GM19238 (cell line): ENCODE measurements at regions not wholly inside any gene's neighbourhood (a gene's known extent, or its start where the extent isn't known, plus 50 kb on each side); places are given as distances from the start of the nearest gene placed in this dataset.

Experiments
- DNase-seq: peaks from one replicate; pipeline ENCODE4 v3.0.0; 2011; ENCODE audit warnings: low spot score; ENCODE audit not compliant: insufficient read length

DNA sequence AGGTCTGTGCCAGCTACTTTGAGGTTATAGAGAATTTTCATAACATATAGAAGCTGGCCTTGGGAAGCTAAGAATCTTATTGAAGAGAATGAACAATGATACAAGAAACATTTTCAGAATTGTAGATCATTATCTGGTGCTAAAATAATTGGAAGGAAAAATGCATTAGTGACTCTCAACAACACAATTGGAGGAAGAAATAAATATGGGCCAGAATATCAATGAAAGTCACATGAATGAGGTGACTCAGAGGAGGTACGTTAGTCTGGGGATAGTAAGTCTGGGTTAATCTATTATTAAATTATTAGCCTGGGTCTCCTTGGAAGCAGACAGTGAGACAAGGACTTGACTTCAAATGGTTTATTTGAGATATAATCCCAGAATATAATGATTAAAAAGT is 529.3 kb upstream of the SLIT2 start:
- no peak for DNase-seq

DNA sequence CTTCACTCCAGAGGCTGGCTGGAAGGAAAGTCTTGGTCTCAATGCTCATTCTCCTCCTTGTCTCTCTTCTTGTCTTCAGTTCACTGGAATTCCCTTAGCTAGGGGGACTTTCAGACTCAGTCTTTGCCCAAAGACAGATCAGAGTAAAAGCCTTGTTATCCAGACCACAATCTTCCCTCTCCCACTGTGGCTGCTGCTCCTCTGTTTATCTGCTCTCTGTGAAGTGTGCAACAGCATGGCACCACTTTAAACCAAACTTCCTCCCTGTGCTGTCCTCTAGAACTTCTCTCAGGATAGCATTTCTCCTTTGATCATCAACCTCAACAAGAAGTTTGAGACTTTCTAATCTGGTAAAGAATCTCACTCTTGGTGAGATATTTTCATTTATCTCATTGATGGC is 530.1 kb upstream of the SLIT2 start:
- DNase-seq, result no peak

DNA sequence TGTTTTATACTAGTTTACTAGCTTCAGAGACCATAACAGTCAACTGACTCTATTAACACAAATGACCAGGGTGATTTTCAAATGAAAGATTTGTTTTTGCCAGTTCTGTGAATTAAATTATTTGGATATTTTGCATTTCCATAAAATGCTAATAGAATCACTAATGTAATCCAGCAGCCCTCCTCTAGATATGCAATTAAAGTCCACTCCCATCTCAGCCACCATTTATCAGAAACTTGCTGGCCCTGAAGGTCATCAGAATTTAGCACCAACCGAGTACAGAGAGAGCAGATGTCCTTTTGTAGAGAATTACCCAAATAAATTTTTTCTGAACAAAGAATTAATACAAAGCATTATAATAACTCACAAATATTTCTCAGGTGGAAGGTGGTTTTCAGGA is 531.1 kb upstream of the SLIT2 start:
- DNase-seq, result no peak

DNA sequence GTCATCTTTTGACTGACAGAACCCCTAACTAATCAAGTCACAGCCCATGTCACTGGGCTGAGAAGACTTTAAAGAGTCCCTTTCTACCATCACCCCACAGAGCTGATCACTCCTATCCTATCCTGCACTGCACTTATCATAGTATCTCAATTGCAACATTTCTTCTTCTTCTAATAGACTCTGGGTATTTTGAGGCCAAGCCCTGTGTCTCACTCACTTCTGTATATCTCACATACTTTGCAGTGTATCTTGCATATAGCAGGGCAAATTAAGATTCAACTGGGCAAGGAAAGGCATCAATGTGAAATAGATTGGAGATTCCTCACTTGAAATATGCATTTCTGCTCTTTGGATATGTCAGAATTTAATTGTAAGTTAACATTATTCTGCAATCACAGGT is 531.5 kb upstream of the SLIT2 start:
- no peak for DNase-seq

DNA sequence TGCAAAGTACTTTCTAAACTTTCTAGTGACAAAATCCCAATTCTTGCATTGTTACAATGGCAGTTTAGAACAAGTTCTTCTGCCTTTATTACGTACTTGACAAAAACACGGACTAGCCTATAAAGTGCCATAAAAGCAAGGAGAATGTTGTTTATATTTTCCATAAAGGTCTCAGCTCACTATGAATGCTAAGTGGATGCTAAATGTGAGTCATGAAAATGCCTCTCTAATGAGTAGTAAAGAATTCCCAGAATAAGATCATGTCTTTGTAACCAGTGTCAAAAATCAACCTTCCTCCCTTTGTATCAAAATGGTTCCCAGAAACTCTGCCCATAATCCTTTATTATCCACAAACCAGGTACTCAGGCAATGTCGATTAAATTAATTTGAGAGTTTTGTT is 539.8 kb upstream of the SLIT2 start:
- DNase-seq, result no peak

DNA sequence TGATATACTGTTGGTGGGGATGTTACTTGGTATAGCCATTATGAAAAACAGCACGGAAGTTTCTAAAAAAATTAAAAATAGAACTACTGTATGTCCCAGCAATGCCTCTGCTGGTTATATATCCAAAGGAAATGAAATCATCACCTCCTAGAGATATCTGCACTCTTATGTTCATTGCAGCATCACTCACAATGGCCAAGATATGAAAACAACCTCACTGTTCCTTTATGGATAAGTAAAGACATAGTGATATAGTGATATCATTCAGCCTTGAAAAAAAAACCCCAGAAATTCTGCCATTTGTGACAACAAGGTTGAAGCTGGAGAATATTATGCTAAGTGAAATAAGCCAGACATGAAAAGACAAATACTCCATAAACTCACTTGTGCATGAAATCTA is 543.8 kb upstream of the SLIT2 start:
- no peak for DNase-seq

DNA sequence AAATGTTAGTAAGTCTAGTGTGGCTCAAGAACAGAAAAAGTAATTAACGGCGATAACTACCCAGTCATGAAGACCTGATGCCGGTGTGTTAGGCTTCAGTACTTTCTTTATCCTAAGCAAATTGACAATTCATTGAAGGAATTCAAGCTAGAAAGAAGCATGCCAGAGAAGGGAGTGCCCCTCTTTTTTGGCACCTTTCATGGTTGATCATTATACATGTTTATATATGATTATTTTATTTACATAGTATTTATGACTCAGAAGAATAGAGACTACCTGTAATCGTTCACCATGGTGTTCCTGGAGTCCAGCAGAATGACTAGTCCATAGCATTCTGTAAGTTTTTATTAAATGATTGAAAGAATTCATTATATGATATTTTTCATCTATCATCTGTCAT is 548.3 kb upstream of the SLIT2 start:
- DNase-seq, result no peak

DNA sequence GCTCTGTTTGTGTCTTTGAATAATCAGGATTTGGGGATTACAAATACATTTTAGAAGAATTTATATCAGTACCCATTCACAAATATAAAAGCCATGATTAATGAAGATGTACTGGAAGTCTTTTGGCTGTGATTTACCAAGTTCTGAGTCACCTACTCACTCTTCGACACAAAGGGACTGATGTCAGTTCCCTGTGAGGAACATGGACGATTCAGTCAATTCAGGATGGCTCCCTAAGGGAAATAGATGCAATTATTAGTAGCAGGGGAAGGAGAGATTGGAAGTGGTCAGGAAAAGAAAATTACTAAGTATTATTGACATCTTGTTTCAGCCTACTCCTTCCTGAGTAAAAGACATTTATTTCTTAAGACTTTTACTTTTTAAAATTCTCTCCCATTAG is 550.7 kb upstream of the SLIT2 start:
- DNase-seq, result no peak

DNA sequence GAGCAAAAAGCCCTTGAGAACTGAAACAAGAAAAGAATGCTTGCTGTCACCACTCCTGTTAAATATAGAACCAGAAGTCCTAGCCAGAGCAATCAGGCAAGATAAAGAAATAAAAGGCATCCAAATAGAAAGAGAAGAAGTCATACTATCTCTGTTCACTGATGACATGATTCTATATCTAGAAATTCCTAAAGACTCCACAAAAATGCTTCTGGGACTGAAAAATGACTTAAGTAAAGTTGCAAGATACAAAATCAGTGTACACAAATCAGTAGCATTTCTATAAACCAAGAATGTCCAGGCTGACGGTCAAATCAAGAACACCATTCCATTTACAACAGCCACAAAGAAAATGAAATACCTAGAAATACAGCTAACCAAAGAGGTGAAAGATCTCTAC is 552.7 kb upstream of the SLIT2 start:
- no peak for DNase-seq

DNA sequence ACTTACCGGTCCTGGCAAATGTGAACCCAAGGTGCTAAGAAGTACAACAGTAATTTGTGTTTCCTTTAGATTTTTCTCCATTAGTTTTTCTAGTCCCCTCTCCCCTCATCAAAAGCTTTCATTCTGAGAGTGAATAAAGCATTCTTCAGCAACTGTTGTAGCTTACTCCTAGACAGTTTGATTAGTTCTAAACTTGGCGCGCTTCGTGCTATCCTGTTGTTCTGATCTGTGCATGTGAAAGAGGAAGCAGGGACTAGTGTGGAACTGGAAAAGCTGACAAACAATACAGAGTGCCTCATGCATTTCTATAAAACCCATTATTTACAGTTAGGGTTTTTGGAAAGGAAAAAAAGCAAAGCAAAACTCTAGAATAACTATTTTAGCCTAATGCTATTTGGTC is 556.9 kb upstream of the SLIT2 start:
- DNase-seq, result no peak

DNA sequence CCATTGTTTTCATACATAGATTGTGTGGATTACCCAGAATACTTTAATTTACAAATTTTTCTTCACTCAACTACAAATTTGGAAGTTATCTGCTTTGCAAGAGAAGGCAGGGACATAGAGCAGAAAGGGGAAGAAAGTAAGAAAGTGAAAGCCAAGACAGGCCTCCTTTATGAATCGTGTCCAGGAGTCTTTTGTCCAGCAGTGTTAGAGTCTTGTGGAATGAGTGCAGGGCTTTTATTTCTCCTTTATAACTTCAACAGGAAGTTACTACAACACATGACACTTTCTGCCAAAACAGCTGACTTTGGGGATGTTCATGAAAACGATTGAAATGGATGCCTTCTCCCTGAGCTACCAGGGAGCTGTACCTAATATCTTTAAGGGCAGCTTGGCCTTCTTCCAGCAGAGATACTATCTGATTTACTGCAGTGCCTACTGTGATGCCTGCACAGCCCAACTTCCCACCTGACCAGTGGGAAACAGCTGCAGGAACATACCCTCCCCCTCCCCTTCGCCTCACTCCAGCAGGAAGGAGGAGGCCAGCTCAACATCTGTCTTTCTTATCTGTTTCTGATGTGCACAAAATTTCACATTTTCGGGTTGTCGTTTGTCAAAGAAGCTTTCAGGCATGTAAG is 557.7 kb upstream of the SLIT2 start:
- no peak for DNase-seq

DNA sequence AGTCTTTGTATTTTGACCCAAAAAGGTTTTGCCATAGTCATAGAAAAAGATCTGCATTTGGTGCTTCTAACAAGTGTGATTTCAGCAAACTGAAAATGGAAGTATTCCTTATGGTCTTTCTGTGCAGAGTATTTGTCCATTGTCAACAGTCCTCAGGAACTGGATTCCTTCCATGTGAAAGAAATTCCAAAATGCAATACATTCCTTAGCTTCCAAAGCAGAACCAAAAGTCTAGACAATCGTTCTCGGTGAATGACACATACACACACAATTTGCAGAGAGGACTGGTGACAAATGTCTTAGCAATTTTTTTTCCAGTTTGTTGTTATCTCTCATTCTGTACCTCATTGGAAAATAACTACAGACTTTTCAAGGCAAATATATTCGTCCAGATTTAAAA is 562.2 kb upstream of the SLIT2 start:
- no peak for DNase-seq

DNA sequence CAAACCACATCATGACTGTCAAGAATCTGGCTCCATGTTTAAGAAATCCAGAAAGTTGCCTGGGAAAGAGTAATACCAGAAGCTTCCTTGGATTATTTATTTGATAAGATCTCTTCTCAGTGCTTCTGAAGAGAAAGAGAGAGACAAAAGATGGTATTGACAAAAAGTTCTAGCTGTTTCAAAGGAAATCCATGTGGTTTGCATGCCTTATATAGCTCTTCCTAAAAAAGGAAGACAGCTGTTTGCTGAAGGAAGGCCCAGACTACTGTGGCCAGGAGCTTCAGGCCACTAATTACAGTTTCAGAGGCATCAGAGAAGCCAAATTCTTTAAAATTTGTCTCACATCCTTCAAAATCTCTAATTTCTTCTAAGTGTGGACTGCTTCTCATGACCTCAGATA is 565.2 kb upstream of the SLIT2 start:
- DNase-seq, result no peak

DNA sequence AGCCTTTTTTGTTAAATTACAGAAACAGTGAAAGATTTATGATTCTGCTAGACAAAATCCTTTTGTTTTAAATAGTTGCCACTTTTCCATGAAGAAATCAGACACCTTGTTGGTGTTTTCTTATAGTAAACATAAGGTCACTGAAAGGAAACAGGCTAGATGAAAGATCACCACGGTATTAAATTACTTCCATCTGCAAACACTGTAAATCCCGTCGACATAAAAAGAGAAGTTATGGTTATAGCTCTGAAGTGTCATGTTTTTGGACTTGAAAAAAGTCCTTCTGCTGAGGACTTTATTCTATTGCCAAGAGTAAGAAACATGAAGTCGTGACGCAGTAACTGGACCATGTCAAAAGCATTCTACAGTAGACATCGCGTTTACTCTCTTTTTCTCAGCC is 567.6 kb upstream of the SLIT2 start:
- no peak for DNase-seq

DNA sequence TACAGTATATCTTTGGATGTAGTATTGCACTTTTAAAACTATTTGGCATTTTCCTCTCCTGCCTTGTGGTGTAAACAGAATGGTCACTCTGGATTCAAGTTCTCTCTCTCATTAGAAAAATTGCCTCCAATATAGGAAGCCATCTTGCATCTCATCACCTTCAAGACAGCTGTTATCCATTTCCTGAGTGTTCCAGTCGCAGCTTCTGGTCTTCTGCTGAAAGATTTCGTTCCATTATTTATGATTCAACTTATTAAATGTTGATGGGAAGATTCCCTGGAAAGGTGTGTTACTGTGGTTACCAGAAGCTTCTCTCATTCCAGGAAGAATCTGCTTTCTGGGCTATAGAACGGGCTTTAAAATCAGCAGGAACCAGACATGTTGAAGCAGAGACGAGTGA is 568.3 kb upstream of the SLIT2 start:
- DNase-seq, result no peak

DNA sequence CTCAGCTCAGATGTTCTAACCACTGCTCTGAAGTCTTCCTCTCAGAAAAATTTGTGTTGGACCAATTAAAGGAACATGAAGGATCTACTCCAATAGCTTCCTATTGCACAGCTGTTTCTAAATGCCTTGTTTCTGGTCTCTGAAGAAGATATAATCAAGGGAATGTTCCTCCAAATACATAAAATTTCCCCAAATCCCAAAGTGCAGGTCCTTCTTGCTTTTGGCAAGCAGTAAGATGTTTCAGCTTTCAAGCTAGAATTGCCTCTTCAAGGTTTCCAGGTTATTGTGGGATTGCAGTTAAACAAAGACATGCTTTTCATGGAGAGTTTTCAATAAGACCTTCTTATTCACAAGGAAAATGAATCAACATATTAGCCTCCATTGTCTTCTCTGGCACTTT is 574.5 kb upstream of the SLIT2 start:
- DNase-seq, result no peak

DNA sequence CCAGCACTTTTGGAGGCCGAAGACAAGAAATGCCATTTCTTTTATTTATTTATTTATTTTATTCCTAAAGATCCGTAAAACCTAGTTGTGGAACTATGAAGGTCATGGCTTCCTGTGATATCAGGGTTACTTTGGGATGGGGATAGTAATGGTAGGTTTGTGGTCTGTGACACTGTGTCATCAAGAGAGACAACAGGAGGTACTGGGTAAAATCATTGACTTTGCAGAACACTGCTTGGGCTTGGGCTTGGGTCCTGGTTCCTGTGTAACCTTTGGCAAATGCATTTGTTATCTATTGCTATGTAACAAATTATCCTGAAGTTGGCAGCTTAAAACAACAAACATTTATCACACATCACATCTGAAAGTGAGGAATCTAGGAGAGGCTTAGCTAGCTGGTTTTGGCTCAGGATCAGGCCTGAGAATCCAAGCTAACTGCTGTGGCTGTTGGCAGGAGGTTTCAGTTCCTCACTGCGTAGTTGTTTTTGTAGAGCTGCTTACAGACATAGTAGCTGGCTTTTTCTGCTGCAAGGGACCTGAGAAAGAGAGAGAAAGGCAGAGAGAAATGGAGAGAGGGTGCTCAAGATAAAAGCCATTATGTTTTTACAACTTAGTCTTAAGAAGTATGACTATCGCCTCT is 576.4 kb upstream of the SLIT2 start:
- DNase-seq, result no peak

DNA sequence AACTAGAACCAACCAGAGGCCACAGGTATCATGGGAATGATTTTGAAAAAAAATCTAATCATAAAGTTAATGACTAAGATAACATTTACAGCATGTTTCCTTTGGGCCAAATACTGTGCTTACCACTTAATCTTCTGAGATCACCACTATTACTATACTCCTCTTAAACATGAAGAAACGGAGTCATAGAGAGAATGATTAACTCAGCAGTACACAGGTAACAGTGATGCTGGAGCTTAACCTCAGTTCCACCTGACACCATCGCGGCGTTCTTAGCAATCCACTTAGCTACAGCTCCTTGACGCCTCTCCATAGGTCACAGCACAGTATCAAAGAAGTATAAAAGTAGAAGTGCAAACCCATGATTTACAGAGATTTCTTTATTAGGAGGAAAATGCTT is 592.6 kb upstream of the SLIT2 start:
- no peak for DNase-seq

DNA sequence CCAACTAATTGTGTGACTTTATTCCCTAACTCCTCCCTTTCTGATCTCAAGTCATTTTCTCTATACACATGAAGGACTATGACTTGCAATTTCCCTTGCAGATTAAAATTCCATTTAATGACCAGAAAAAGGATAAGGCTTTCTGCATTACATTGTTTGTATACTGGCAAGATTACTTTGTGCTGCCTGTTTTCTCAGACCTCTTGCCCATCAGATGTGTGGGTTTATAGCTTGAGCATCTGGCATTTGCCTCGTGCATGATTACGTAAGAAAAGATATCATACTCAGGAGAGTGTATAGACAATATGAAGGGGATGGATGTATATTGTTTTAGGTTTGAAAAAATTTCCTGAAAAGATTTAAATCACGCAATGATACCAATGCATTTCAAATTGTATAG is 593.8 kb upstream of the SLIT2 start:
- no peak for DNase-seq

DNA sequence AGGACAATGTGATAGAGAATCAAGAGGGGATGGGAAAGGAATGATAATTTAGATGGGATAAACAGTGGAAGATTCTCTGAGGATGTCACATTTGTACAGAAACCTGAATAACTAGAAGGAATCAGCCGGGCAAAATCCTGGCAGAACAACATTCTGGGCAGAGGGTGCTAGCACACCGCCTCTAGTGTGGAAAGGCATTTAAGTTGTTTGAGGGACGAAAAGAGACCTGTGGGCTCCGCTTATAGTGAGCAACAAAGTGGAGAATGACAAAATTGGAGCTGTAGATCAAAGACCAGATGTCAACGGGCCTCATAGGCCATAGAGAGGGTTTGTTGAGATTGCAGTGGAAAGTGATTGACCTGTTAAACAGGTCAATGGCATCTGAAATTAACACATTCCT is 596.0 kb upstream of the SLIT2 start:
- DNase-seq, result no peak

DNA sequence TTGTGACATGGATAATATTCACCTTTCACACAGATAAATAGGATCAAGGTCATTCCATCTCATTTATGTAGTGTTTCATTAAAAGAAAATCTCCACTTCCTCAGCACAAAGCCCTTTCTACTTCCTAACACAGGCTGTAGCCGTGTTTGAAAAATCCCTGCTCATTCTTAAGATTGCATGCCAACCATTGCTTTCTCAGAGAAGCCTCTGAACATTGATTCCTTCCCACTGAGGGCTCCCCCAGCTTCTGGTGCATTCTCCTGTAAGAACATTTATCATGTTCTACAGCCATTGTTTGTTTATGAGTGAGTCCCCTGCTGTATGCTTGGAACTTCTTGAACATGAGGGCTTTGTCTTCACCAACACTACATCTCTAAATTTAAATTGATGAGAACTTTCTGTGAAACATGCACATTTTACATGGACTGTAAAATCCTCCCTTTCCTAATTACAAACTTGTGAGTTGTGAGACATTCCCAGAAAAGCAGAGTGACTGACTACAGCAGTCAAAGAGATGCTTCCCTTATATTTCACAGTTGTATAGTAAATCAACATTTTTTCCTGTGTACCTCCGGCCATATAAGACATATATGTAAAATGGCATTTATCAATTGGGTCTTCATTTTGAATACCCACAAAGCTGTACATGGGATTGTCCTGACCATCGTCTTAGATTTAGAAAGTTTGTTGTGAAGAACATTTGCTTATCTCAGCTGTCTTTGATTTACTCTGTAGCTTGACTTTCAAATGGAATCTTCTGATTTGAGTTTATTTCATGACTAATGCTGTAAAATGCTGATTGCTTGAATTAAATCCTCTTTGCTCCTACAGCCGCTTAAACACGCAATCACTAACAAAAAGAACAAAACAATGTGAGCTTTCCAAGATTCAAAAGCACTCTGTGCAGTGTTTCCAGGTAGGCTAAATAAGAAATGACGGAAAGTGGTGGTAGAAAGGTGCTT is 600.5 kb upstream of the SLIT2 start:
- DNase-seq, result no peak

DNA sequence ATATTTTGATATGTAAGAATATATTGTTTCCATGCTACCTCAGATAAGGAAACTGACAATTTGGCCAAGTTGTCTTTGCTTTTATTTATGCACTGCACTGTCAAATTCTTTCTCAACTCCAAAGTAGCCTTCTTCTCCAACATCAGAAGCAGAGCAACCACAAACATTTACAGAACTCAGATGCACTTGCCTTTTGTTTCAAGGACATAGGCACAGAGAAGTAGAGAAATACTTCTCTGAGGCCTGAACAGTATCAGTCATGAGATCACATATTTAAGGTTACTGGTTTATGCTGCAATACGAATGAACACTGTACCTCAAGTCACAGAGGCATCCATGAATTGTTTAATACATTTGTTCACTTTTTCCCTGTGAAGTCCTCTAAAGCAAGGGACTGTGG is 606.1 kb upstream of the SLIT2 start:
- no peak for DNase-seq

DNA sequence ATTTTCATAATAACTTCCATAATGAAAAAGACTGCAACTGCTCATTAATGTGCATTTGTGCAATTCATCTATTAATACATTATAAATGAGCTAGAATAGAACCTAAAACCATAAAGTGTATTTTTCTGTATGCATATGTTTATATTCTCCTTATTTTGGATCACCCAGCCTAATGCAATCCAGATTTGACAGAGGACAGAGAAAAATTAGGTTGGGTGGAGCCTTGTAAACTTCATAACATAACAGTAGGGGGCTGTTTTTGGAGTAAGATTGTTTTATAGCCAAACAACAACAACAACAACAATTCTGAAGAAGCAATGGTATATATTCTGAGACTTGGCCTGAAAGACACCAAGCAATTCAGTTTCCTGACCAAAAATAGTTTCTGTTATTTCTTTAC is 615.3 kb upstream of the SLIT2 start:
- DNase-seq, result no peak
